ENCODE measurements at regions not wholly inside any gene's neighbourhood (a gene's known extent, or its start where the extent isn't known, plus 50 kb on each side); places are given as distances from the start of the nearest gene placed in this dataset.
"Not testable (repeated sequence)": the region's sequence is repeated elsewhere in the genome, so short reads cannot be mapped to it uniquely, and the experiment has no call there.

DNA sequence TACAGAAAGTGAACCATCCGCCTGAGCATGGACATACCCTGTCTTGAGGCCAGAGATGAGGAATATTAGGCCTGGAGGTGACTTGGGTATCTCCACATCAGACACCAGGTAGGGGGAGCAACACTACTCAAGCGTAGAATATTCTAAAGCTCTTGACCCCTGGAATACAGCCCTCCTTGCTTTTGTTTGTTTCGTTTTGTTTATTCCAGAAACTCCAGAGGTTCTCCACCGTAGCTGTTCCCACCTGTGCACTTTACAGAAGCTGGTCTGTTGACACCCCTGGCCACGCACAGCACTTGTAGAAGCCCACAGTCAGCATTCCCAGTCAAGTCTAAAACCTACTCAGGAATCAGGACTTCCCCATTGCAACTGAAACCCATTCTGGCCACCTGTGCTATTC is 139.6 kb upstream of the NEBL start:
- no peak overlapping the region for H3K4me3 ChIP-seq (ENCODE audit: low read depth, low read length)
- TF ChIP-seq, protein P1, sequence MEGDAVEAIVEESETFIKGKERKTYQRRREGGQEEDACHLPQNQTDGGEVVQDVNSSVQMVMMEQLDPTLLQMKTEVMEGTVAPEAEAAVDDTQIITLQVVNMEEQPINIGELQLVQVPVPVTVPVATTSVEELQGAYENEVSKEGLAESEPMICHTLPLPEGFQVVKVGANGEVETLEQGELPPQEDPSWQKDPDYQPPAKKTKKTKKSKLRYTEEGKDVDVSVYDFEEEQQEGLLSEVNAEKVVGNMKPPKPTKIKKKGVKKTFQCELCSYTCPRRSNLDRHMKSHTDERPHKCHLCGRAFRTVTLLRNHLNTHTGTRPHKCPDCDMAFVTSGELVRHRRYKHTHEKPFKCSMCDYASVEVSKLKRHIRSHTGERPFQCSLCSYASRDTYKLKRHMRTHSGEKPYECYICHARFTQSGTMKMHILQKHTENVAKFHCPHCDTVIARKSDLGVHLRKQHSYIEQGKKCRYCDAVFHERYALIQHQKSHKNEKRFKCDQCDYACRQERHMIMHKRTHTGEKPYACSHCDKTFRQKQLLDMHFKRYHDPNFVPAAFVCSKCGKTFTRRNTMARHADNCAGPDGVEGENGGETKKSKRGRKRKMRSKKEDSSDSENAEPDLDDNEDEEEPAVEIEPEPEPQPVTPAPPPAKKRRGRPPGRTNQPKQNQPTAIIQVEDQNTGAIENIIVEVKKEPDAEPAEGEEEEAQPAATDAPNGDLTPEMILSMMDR (IDR thresholded peaks at IDR 0.05; ENCODE audit: borderline replicate concordance, insufficient read depth, low read depth, low read length), result no peak

DNA sequence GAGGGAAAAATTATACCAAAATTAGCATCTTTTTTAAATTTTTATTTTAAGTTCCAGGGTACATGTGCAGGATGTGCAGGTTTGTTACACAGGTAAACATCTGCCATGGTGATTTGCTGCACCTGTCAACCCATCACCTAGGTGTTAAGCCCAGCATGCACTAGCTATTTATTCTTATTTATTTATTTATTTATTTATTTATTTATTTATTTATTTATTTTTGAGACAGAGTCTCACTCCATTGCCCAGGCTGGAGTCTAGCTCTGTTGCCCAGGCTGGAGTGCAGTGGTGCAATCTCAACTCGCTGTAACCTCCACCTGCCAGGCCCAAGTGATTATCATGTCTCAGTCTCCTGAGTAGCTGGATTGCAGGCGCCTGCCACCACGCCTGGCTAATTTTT is 137.7 kb upstream of the NEBL start:
- not testable (repeated sequence) for H3K4me3 ChIP-seq (ENCODE audit: low read depth, low read length)

DNA sequence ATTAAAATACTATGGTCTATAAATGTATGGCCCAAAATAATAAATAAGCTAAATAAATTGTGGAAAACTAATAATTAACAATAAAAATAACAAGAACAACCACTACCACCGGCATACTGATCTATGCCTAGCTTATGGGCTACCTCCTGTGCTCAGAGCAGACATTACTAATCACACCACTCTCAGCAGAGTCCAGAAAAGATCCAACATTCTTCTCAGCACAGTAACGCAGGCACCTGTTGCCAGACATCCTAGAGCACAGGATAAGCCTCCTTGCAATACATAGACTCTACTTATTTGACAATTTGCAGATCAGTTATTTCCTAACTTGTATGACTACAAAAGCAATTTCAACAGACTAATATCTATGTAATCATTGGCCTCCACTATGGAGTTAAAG is 137.1 kb upstream of the NEBL start:
- TF ChIP-seq, protein P1 (IDR thresholded peaks at IDR 0.05; ENCODE audit: borderline replicate concordance, insufficient read depth, low read depth, low read length), result no peak
- no peak overlapping the region for H3K4me3 ChIP-seq (ENCODE audit: low read depth, low read length)

DNA sequence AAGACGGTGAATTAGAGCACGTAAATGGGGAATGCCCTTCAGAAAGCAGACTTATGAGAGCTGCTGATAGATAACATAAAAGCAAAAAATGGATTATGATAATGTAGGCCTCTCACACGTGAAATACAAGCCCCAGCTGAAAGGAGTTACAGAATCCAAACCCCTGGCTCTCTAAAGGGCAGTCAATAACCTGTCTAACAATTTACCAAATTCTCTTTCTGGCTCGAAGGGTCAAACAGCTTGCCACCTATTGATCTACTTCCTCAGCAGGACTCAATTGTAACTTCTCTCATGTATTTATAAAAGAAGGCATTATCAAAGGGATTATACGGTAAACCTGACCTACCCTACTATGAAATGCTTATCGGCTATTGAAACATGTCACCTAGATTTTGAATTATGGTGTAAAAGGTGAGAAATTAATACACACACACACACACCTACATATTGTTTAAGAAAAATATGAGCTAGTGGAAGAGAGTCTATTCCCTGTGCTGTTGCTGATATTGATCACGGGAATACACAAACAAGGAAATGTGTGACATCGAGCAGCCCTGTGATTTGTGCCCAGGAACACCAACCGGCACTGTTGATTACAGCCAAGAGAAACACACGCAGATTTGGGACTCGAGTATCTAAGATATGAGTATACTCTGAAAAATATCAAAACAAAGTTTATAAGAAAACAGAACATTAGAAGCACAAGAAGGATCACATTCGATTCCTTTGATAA is 135.6 kb upstream of the NEBL start:
- TF ChIP-seq, protein P1 (IDR thresholded peaks at IDR 0.05; ENCODE audit: borderline replicate concordance, insufficient read depth, low read depth, low read length), result no peak
- no peak overlapping the region for H3K4me3 ChIP-seq (ENCODE audit: low read depth, low read length)

DNA sequence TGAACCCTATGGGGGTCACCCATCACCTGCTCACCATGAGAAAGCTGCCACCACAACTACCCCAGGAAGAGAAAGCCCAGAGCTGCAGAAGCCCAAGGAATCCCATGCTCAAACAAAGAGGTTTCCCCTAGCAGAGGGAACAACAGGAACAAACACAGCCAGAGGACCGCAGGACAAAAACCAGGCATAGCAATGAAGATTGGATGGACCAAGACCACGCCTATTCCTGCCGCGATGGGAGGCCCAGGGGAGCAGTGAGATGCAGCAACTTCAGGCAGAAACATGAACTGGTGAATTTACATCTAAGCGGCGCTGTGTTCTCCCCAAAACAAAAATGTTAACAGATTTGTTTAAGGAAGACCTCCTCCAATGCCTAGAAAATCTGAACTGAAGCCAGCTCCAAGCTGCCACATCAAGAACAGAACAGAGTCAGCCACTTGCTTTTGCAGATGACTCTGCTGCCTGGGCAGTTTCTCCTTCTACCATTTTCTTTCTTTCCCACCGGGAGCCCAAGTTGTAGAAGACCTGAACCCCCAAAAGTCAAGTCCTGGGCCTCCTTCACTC is 134.2 kb upstream of the NEBL start:
- no peak overlapping the region for H3K4me3 ChIP-seq (ENCODE audit: low read depth, low read length)
- TF ChIP-seq, protein P1 (IDR thresholded peaks at IDR 0.05; ENCODE audit: borderline replicate concordance, insufficient read depth, low read depth, low read length), result no peak

DNA sequence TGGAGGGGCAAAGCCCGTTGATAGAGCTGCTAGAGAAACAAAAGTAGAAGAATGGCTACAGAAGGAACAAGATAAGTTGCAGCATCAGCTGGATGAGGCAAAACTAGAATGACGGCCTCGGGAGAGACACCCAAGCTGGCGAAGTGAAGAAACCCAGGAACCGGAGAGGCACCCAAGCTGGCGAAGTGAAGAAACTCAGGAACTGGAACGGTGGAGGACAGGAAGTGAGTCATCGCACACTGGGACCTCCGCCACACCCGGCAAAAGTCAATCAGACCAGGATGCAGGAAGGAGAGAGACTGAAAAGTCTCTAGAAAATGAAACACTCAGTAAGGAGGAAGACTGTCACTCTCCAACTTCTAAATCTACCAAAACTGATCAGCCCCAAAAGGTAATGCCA is 133.0 kb upstream of the NEBL start:
- no peak overlapping the region for H3K4me3 ChIP-seq (ENCODE audit: low read depth, low read length)
- TF ChIP-seq, protein P1 (IDR thresholded peaks at IDR 0.05; ENCODE audit: borderline replicate concordance, insufficient read depth, low read depth, low read length), result no peak

DNA sequence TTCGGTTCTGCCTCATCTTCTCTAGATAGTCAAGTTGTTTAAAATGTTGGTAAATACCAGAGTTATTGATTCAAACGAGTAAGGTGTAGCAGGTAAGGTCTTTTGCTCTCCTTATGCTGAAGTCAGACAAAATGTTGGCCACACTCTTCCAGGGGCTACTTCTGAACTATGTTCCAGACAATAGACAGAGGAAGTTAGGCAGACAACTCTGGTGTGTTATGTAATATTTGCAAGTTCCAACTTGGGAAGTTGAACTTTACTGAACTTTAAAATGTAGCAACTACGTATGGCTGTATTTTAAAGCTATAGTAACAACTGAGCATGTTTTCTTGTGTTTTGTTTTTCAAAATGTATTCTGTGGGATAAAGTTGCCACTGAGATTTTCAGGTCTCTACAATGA is 125.7 kb upstream of the NEBL start:
- no peak overlapping the region for H3K4me3 ChIP-seq (ENCODE audit: low read depth, low read length)
- TF ChIP-seq, protein P1 (IDR thresholded peaks at IDR 0.05; ENCODE audit: borderline replicate concordance, insufficient read depth, low read depth, low read length), result no peak

Data from GM12875 (cell line).